DOHH2 (cell line): ENCODE measurements at regions not wholly inside any gene's neighbourhood (a gene's known extent, or its start where the extent isn't known, plus 50 kb on each side); places are given as distances from the start of the nearest gene placed in this dataset.

ENCODE experiments used
- H3F3A ChIP-seq: fragments of 200-600 bp; sonication (generic), shearing (Covaris generic); 2 replicates; pipeline ENCODE4 v1.6.0; 2016; ENCODE audit warnings: antibody characterized with exemption, mild to moderate bottlenecking; ENCODE audit not compliant: control insufficient read depth, insufficient read depth
- H3K27ac ChIP-seq: fragments of 200-600 bp; sonication (generic); 2 replicates; pipeline ENCODE4 v1.5.1; 2014; ENCODE audit warnings: low read depth, mild to moderate bottlenecking, low read length, moderate library complexity
- H3K27me3 ChIP-seq: fragments of 200-600 bp; sonication (generic); 2 replicates; pipeline ENCODE4 v1.6.1; 2014; ENCODE audit warnings: mild to moderate bottlenecking, low read length, mixed read lengths; ENCODE audit not compliant: control insufficient read depth
- H3K36me3 ChIP-seq: fragments of 200-600 bp; sonication (generic); 2 replicates; pipeline ENCODE4 v1.6.1; 2014; ENCODE audit warnings: mild to moderate bottlenecking, low read length, moderate library complexity, mixed read lengths; ENCODE audit not compliant: control insufficient read depth
- H3K4me1 ChIP-seq: fragments of 200-600 bp; sonication (generic); 2 replicates; pipeline ENCODE4 v1.6.1; 2014; ENCODE audit warnings: mild to moderate bottlenecking, low read length, mixed read lengths; ENCODE audit not compliant: control insufficient read depth
- H3K4me2 ChIP-seq: fragments of 200-600 bp; sonication (generic); 2 replicates; pipeline ENCODE4 v1.6.0; 2014; ENCODE audit warnings: mild to moderate bottlenecking, low read length, moderate library complexity
- H3K4me3 ChIP-seq: fragments of 200-600 bp; sonication (generic); 2 replicates; pipeline ENCODE4 v1.5.1; 2014; ENCODE audit warnings: mild to moderate bottlenecking, low read length, mixed read lengths
- H3K79me2 ChIP-seq: fragments of 200-600 bp; sonication (generic); 2 replicates; pipeline ENCODE4 v1.6.1; 2014; ENCODE audit warnings: mild to moderate bottlenecking, low read length, mixed read lengths; ENCODE audit not compliant: control insufficient read depth
- H3K9me2 ChIP-seq: fragments of 200-600 bp; sonication (generic); replicated peaks from 2 replicates; pipeline ENCODE4 v1.6.1; 2014; ENCODE audit warnings: mild to moderate bottlenecking, low read length, mixed read lengths; ENCODE audit not compliant: control insufficient read depth
- H3K9me3 ChIP-seq: fragments of 200-600 bp; sonication (generic); 2 replicates; pipeline ENCODE4 v1.6.1; 2014; ENCODE audit warnings: antibody characterized with exemption, low read length, mixed read lengths; ENCODE audit not compliant: control insufficient read depth, insufficient read depth
- H4K20me1 ChIP-seq: fragments of 200-600 bp; sonication (generic); 2 replicates; pipeline ENCODE4 v1.6.0; 2014; ENCODE audit warnings: low read depth, mild to moderate bottlenecking, antibody characterized with exemption, low read length, moderate library complexity; ENCODE audit not compliant: control insufficient read depth, insufficient read depth
- EZH2phosphoT487 ChIP-seq: fragments of 200-600 bp; sonication (generic); IDR thresholded peaks from 2 replicates; pipeline ENCODE4 v1.6.1; 2017; ENCODE audit warnings: borderline replicate concordance, mild to moderate bottlenecking, antibody characterized with exemption, low read length, moderate library complexity, mixed read lengths
- TF ChIP-seq, protein P1 (sequence below): fragments of 200-600 bp; sonication (generic); IDR thresholded peaks from one replicate; pipeline ENCODE4 v1.5.1; 2014; ENCODE audit warnings: antibody characterized with exemption, mild to moderate bottlenecking, low read depth, low read length; ENCODE audit not compliant: poor library complexity, severe bottlenecking

DNA sequence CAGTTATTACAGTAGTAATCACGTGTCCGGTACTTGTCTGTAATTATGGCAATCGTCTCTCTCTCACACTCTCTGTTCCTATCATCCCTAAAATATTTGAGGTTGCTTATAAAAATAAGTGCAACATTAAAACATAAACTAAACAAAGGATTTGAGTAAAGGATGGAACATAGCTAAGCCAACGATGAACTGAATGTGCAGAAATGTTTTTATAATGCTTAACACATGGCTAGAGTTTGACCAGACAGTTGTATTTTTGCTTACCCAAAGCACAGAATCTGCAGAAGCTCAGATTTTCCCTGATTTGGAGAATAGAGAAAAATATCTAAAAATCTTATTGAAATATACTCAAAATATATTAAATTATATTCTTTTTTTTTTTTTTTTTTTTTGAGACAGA lies 1030.9 kb downstream of the NAALADL2 start:
- H3K9me2 ChIP-seq: no peaks in the 10 kb centered on the region
- no peaks in the 10 kb centered on the region for H3K79me2 ChIP-seq
- H3K27me3 ChIP-seq: no peaks in the 10 kb centered on the region
- peaks cover 4% of the 10 kb centered on the region; the same call in 1 of the 2 replicates for H3K9me3 ChIP-seq
- no peaks in the 10 kb centered on the region for H3K4me1 ChIP-seq
- H3K4me2 ChIP-seq: no peak overlapping the region
- no peaks in the 10 kb centered on the region for H3K36me3 ChIP-seq
- H3F3A ChIP-seq: no peaks in the 10 kb centered on the region
- H4K20me1 ChIP-seq: no peaks in the 10 kb centered on the region
- TF ChIP-seq EZH2phosphoT487: no peak
- TF ChIP-seq, protein P1, sequence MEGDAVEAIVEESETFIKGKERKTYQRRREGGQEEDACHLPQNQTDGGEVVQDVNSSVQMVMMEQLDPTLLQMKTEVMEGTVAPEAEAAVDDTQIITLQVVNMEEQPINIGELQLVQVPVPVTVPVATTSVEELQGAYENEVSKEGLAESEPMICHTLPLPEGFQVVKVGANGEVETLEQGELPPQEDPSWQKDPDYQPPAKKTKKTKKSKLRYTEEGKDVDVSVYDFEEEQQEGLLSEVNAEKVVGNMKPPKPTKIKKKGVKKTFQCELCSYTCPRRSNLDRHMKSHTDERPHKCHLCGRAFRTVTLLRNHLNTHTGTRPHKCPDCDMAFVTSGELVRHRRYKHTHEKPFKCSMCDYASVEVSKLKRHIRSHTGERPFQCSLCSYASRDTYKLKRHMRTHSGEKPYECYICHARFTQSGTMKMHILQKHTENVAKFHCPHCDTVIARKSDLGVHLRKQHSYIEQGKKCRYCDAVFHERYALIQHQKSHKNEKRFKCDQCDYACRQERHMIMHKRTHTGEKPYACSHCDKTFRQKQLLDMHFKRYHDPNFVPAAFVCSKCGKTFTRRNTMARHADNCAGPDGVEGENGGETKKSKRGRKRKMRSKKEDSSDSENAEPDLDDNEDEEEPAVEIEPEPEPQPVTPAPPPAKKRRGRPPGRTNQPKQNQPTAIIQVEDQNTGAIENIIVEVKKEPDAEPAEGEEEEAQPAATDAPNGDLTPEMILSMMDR: no peak
- H3K4me3 ChIP-seq: no peak overlapping the region
- H3K27ac ChIP-seq: no peak overlapping the region

DNA sequence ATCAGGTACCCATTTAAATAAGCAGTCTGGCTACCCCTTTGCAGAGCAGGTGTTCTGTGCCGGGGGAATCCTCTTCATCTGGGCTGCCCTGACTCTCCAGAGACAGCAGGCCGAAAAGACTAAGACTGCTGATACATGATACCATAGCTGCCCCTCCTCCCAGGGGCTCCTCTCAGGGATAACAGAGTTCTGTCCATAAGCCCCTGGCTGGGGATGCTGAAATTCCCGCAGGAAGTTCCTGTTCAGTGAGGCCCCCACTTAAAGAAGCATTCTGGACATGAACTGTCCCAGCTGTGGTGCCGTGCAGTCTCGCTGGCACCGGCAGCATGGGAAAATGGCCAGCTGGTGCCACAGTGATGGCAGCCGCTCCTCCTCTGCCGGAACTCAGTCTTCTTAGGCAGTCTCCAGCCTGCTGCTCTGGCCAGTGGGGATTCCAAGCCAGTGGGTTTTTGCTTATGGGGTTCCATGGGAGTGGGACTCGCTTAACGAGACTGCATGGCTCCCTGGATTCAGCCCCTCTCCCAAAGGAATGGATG lies 1026.2 kb downstream of the NAALADL2 start:
- TF ChIP-seq EZH2phosphoT487: no peak
- TF ChIP-seq, protein P1: no peak
- H3K27me3 ChIP-seq: no peaks in the 10 kb centered on the region
- no peaks in the 10 kb centered on the region for H3K79me2 ChIP-seq
- H4K20me1 ChIP-seq: no peaks in the 10 kb centered on the region
- H3K9me3 ChIP-seq: peaks cover 4% of the 10 kb centered on the region; the same call in 1 of the 2 replicates
- no peaks in the 10 kb centered on the region for H3K36me3 ChIP-seq
- H3F3A ChIP-seq: no peaks in the 10 kb centered on the region
- no peaks in the 10 kb centered on the region for H3K9me2 ChIP-seq
- H3K4me2 ChIP-seq: no peak overlapping the region
- no peak overlapping the region for H3K4me3 ChIP-seq
- no peak overlapping the region for H3K27ac ChIP-seq
- H3K4me1 ChIP-seq: no peaks in the 10 kb centered on the region

DNA sequence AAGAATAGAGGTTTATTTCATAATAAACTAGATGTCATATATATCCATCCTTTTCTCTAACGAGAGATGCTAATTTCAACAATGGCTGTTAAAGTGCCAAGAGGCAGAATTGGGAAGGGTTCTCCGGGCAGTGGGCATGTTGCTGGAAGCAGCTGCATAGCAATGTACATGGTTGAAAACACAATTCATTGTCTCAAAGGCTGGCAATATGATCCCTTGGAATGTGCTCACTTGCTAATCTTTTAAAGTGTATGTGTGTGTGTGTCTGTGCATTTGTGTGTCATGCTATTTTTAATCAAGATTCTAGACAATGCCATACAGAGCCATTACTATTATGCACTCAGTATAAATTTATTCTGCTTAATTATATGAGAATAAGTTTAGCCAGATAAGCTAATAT lies 1020.3 kb downstream of the NAALADL2 start:
- TF ChIP-seq, protein P1: no peak
- no peak for TF ChIP-seq EZH2phosphoT487
- Histone ChIP-seq H3K4me1 (no peaks in the 10 kb centered on the region), H3K4me2 (no peak overlapping the region), H3F3A (no peaks in the 10 kb centered on the region), H4K20me1 (no peaks in the 10 kb centered on the region), H3K9me2 (no peaks in the 10 kb centered on the region), H3K27me3 (no peaks in the 10 kb centered on the region), H3K9me3 (no peaks in the 10 kb centered on the region), H3K79me2 (no peaks in the 10 kb centered on the region), H3K4me3 (no peak overlapping the region), H3K36me3 (no peaks in the 10 kb centered on the region), H3K27ac (no peak overlapping the region)
